Breast epithelium (tissue), 4 donors: ENCODE measurements at regions not wholly inside any gene's neighbourhood (a gene's known extent, or its start where the extent isn't known, plus 50 kb on each side); places are given as distances from the start of the nearest gene placed in this dataset.

Experiments
- DNase-seq, 2 donors: peaks; one replicate each; pipeline ENCODE4 v3.0.0-alpha.2; 2019; ENCODE audit warnings: low spot score in 2 of 2
- H3K27ac ChIP-seq, 2 donors: fragments of 200-600 bp; sonication (generic) in 1 of 2; one replicate each; pipeline ENCODE4 v1.5.1; 2016 to 2019; ENCODE audit warnings: mild to moderate bottlenecking in 1 of 2
- H3K27me3 ChIP-seq, 2 donors: fragments of 200-600 bp; sonication (generic) in 1 of 2; one replicate each; pipeline versions ENCODE4 v1.5.1 to v1.6.0; 2017 to 2019; ENCODE audit warnings: control low read depth in 1 of 2, mild to moderate bottlenecking in 1 of 2
- H3K36me3 ChIP-seq: fragments of 200-600 bp; one replicate; pipeline ENCODE4 v1.5.1; 2019
- H3K4me1 ChIP-seq, 2 donors: fragments of 200-600 bp; sonication (generic); one replicate each; pipeline ENCODE4 v1.5.1; 2016 to 2019; ENCODE audit warnings: control low read depth in 1 of 2
- H3K4me3 ChIP-seq, 3 donors: fragments of 200-600 bp; sonication (generic); 1 replicate in 2 of 3; 2 replicates in 1 of 3; pipeline ENCODE4 v1.5.1; 2016 to 2019; ENCODE audit warnings: mild to moderate bottlenecking in 3 of 3, moderate library complexity in 2 of 3
- H3K9me3 ChIP-seq, 2 donors: fragments of 200-600 bp; sonication (generic) in 1 of 2; one replicate each; pipeline ENCODE4 v1.5.1; 2016 to 2019; ENCODE audit warnings: control low read depth in 1 of 2
- POLR2A ChIP-seq: fragments of 450-650 bp; IDR thresholded peaks from one replicate; pipeline ENCODE4 v1.6.1; 2016; ENCODE audit warnings: antibody characterized with exemption, mild to moderate bottlenecking, moderate library complexity
- POLR2AphosphoS5 ChIP-seq, 3 donors: sonication (generic); formaldehyde crosslinking; IDR thresholded peaks; one replicate each; pipeline ENCODE4 v1.6.1; 2017; ENCODE audit warnings: antibody characterized with exemption in 3 of 3
- intact Hi-C: fragments of 100-400 bp; cut with DNase I; formaldehyde crosslinking; loops from one replicate; pipeline ENCODE4 v1.15.1; 2023; ENCODE audit warnings: low total_unique reads
- TF ChIP-seq, protein P1 (sequence below), 3 donors: fragments of 450-650 bp; IDR thresholded peaks; one replicate each; pipeline ENCODE4 v1.5.1; 2016 to 2017; ENCODE audit warnings: antibody characterized with exemption in 3 of 3, mild to moderate bottlenecking in 3 of 3, moderate library complexity in 3 of 3

DNA sequence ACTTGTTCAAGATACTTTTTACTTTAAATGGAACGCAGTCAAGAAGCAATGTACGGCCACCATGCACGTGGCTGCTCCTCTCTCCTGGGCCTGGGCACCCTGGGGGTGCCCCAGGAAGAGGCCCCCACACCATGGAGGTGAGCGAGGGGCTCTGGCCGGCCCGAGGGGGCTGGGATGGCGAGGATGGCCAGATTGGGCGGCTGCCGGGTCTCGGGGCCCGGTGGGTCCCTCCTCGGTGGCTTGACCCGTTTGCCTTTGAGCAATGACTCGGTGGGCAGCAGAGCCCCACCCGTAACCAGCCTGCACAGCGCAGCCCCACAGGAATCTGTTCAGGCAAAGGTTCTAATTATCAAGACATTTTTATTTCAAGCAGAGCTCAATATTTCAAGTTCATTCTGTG lies 167.4 kb downstream of the BRD1 start:
- H3K4me3 ChIP-seq, result no peak overlapping the region
- H3K27ac ChIP-seq, result no peak overlapping the region
- peak in 1 of 2 donors; percentile 33 for DNase-seq
- no peaks in the 10 kb centered on the region for H3K9me3 ChIP-seq
- TF ChIP-seq POLR2A (no peak), POLR2AphosphoS5 (IDR thresholded peaks at IDR 0.05) (no peak)
- H3K36me3 ChIP-seq, result no peaks in the 10 kb centered on the region
- intact Hi-C loops, result no loop called here
- peaks cover 2 to 50% of the 10 kb centered on the region in 2 donors for H3K27me3 ChIP-seq
- no peaks in the 10 kb centered on the region for H3K4me1 ChIP-seq

DNA sequence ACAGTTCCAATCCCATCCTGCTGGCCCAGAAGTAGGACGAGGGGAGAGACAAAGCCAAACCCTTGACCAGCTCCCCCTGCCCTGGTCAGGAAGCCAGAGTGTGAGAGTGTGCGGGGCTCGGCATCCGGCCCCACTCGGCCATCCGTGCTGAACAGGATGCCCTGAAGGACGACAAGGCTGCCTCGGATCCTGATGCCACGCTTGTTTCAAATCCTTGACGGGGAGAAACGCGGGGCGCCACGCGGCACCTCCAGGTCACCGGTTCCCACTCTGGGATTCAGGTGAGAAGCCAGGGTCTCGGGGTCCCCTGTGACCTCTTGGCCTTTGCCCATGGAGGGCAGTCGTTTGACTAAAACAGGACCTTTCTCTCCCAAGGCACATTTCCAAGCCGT lies 167.8 kb downstream of the BRD1 start:
- no peak overlapping the region for H3K27ac ChIP-seq
- intact Hi-C loops, result no loop called here

DNA sequence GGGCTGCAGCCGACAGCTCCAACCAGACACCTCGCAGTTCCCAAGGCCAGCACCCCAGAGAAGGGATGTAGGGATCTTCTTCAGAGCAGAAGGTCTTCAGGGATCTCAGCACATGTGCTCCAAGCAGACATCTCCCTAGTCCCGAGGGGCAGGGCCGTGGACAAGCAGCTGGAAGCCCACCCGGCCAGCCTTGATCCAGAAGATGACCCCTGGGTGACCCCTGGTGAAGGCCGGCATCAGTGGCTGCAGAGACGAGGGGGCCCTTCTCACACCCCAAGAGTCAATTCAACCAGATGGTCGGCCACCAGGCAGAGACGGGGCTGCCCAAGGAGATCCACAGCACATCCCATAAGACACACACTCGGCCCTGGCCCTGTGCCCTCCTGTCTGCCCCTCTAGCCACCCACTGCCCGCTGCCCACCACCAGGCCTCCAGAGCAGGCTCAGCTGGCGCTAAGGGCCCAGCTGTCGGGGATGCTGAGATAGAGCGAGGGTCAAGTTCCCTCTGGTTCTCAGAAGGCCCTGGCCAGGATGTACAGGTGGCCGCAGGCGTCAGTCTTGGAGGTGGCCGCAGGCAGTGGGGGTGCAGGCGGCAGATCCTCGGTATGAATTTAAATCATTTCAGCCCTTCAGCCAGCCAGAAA lies 168.3 kb downstream of the BRD1 start:
- no peak for TF ChIP-seq POLR2A
- TF ChIP-seq, protein P1, sequence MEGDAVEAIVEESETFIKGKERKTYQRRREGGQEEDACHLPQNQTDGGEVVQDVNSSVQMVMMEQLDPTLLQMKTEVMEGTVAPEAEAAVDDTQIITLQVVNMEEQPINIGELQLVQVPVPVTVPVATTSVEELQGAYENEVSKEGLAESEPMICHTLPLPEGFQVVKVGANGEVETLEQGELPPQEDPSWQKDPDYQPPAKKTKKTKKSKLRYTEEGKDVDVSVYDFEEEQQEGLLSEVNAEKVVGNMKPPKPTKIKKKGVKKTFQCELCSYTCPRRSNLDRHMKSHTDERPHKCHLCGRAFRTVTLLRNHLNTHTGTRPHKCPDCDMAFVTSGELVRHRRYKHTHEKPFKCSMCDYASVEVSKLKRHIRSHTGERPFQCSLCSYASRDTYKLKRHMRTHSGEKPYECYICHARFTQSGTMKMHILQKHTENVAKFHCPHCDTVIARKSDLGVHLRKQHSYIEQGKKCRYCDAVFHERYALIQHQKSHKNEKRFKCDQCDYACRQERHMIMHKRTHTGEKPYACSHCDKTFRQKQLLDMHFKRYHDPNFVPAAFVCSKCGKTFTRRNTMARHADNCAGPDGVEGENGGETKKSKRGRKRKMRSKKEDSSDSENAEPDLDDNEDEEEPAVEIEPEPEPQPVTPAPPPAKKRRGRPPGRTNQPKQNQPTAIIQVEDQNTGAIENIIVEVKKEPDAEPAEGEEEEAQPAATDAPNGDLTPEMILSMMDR (IDR thresholded peaks at IDR 0.05), result no peak
- no peak for TF ChIP-seq POLR2AphosphoS5 (IDR thresholded peaks at IDR 0.05)
- Histone ChIP-seq H3K36me3 (no peaks in the 10 kb centered on the region), H3K27ac (no peak overlapping the region), H3K9me3 (no peaks in the 10 kb centered on the region), H3K27me3 (peaks cover 0 to 44% of the 10 kb centered on the region in 2 donors), H3K4me1 (no peaks in the 10 kb centered on the region), H3K4me3 (no peak overlapping the region)
- DNase-seq, result peak in 1 of 2 donors; percentile 50
- intact Hi-C loops, result no loop called here

More for the DNA sequence above, 167.8 kb downstream of the BRD1 start:
- TF ChIP-seq, protein P1 (IDR thresholded peaks at IDR 0.05), result no peak
- no peak for TF ChIP-seq POLR2AphosphoS5 (IDR thresholded peaks at IDR 0.05)
- no peak for TF ChIP-seq POLR2A
- H3K4me1 ChIP-seq, result no peaks in the 10 kb centered on the region
- H3K36me3 ChIP-seq, result no peaks in the 10 kb centered on the region
- no peak overlapping the region for H3K4me3 ChIP-seq
- no peaks in the 10 kb centered on the region for H3K9me3 ChIP-seq
- DNase-seq, result peak in 1 of 2 donors; percentile 48
- peaks cover under 1 to 49% of the 10 kb centered on the region in 2 donors for H3K27me3 ChIP-seq

DNA sequence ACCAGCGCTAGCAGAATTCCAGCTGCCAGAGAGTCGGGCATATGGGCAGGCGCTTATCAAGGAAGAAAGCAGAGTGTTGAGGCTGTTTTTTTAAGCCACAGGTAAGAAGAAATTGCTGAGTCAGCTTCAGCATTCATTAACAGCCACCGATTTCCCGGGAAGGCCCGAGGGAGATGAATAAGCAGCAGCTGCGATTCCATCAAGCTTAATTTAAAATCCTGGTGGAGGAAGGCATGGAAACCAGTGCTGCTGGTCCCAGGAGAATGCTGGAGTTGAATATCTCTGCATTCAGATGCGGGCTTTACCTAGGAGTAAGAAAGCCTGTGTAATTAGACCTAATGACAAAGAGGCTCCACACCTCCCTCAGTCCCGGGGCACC lies 168.8 kb downstream of the BRD1 start:
- Histone ChIP-seq H3K9me3 (no peaks in the 10 kb centered on the region), H3K36me3 (no peaks in the 10 kb centered on the region), H3K27me3 (peaks cover 0 to 38% of the 10 kb centered on the region in 2 donors), H3K4me3 (no peak overlapping the region), H3K4me1 (no peaks in the 10 kb centered on the region), H3K27ac (no peak overlapping the region)
- no peak for DNase-seq
- TF ChIP-seq, protein P1 (IDR thresholded peaks at IDR 0.05), result no peak
- no peak for TF ChIP-seq POLR2A
- TF ChIP-seq POLR2AphosphoS5 (IDR thresholded peaks at IDR 0.05), result no peak
- intact Hi-C loops, result no loop called here

DNA sequence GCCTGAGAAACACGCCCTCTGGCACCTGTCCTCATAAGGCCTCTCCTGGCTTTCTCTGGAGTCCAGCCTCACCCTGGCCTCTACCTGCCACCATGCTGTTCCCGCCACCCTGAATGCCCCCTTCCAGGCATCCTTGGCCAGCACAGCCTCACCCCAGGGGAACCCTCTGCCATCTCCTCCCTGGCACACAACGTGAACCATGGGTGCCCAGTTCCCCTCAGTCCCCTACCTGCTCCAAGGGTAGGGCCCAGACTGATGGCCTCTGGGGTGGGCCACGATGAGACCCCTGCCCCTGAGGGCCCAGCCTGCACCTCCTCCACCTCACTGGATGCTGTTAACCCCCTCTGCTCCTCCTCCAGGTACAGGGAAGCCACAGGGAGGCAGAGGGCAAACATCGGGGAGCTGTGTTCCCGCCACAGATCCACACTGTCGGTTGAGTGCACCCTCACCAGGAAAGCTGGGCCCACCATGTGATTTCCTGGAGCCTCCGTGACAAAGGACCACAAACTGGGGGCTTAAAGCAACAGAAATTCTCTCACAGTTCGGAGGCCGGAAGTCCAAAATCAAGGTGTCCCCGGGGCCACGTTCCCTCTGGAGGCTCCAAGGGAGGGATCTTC lies 169.6 kb downstream of the BRD1 start:
- Histone ChIP-seq H3K4me3 (peak overlapping the region in 1 of 3 donors; percentile 55), H3K27me3 (peaks cover 0 to 30% of the 10 kb centered on the region in 2 donors), H3K27ac (peak overlapping the region in 1 of 2 donors; percentile 77), H3K36me3 (no peaks in the 10 kb centered on the region), H3K9me3 (no peaks in the 10 kb centered on the region), H3K4me1 (no peaks in the 10 kb centered on the region)
- intact Hi-C loops, result no loop called here
- no peak for TF ChIP-seq POLR2A
- no peak for TF ChIP-seq POLR2AphosphoS5 (IDR thresholded peaks at IDR 0.05)
- TF ChIP-seq, protein P1 (IDR thresholded peaks at IDR 0.05), result no peak
- no peak for DNase-seq
